CD14-positive monocyte (primary cell): ENCODE measurements at regions not wholly inside any gene's neighbourhood (a gene's known extent, or its start where the extent isn't known, plus 50 kb on each side); places are given as distances from the start of the nearest gene placed in this dataset.

Experiments used
- DNase-seq, 3 donors: peaks; one replicate each; pipeline ENCODE4 v3.0.0-alpha.2; 2011 to 2022
- H2AFZ ChIP-seq: 2 replicates; pipeline ENCODE4 v1.6.0; 2012; ENCODE audit warnings: mild to moderate bottlenecking, low read depth, low read length, inconsistent platforms; ENCODE audit not compliant: insufficient read depth, poor library complexity, severe bottlenecking
- H3K27ac ChIP-seq, 2 donors: 1 replicate in 1 of 2; 2 replicates in 1 of 2; pipeline ENCODE4 v1.5.1; 2012 to 2013; ENCODE audit warnings: low read length in 2 of 2, control low read depth in 1 of 2, inconsistent platforms in 1 of 2, low read depth in 1 of 2, mild to moderate bottlenecking in 1 of 2
- H3K27me3 ChIP-seq, 2 donors: one replicate each; pipeline versions ENCODE4 v1.6.0 to v1.6.1; 2011 to 2013; ENCODE audit warnings: low read length in 2 of 2; ENCODE audit not compliant: control insufficient read depth in 2 of 2, insufficient read depth in 2 of 2
- H3K36me3 ChIP-seq, 2 donors: replicated peaks in 1 of 2; 1 replicate in 1 of 2; 2 replicates in 1 of 2; pipeline versions ENCODE4 v1.5.1 to v1.6.1; 2012 to 2013; ENCODE audit warnings: low read length in 2 of 2, control low read depth in 1 of 2, inconsistent platforms in 1 of 2, mild to moderate bottlenecking in 1 of 2; ENCODE audit not compliant: insufficient read depth in 2 of 2, control insufficient read depth in 1 of 2
- H3K4me1 ChIP-seq, 2 donors: 1 replicate in 1 of 2; 2 replicates in 1 of 2; pipeline versions ENCODE4 v1.5.1 to v1.6.1; 2012 to 2013; ENCODE audit warnings: low read length in 2 of 2, control low read depth in 1 of 2, inconsistent platforms in 1 of 2, mild to moderate bottlenecking in 1 of 2, moderate library complexity in 1 of 2; ENCODE audit not compliant: insufficient read depth in 2 of 2, control insufficient read depth in 1 of 2
- H3K4me2 ChIP-seq: replicated peaks from 2 replicates; pipeline ENCODE3; 2012; ENCODE audit warnings: low read length, moderate library complexity, mild to moderate bottlenecking; ENCODE audit not compliant: poor library complexity, severe bottlenecking; ENCODE audit errors: extremely low read depth
- H3K4me3 ChIP-seq, 3 experiments: fragments of 200-600 bp in 1 of 3; sonication (generic) in 1 of 3; replicated peaks in 1 of 3; 1 replicate in 2 of 3; 2 replicates in 1 of 3; pipeline ENCODE4 v1.5.1; 2011 to 2013; ENCODE audit warnings: low read length in 3 of 3, mild to moderate bottlenecking in 3 of 3, control low read depth in 2 of 3, low read depth in 2 of 3, inconsistent platforms in 1 of 3, moderate library complexity in 1 of 3
- H3K79me2 ChIP-seq: 2 replicates; pipeline ENCODE4 v1.6.0; 2012; ENCODE audit warnings: mild to moderate bottlenecking, control low read depth, inconsistent platforms, low read length, moderate library complexity; ENCODE audit not compliant: insufficient read depth
- H3K9ac ChIP-seq: 2 replicates; pipeline ENCODE4 v1.6.0; 2017; ENCODE audit warnings: low read length, mild to moderate bottlenecking; ENCODE audit not compliant: insufficient read depth, poor library complexity, severe bottlenecking
- H3K9me3 ChIP-seq, 2 donors: replicated peaks in 1 of 2; 1 replicate in 1 of 2; 2 replicates in 1 of 2; pipeline versions ENCODE4 v1.5.1 to v1.6.1; 2012 to 2013; ENCODE audit warnings: low read length in 2 of 2, control low read depth in 1 of 2; ENCODE audit not compliant: control insufficient read depth in 1 of 2, insufficient read depth in 1 of 2
- H4K20me1 ChIP-seq: 2 replicates; pipeline ENCODE4 v1.6.0; 2012; ENCODE audit warnings: mild to moderate bottlenecking, low read length, control low read depth, moderate library complexity; ENCODE audit not compliant: insufficient read depth
- H3K27ac Mint-ChIP-seq, 7 donors: one replicate each; pipeline ENCODE4 v1.8.0; 2020; ENCODE audit warnings: mild to moderate bottlenecking in 7 of 7, mixed read lengths in 7 of 7, moderate library complexity in 6 of 7, inconsistent platforms in 2 of 7
- H3K27me3 Mint-ChIP-seq, 3 donors: one replicate each; pipeline ENCODE4 v1.8.0; 2021 to 2022; ENCODE audit warnings: low read depth in 3 of 3, mild to moderate bottlenecking in 3 of 3, mixed read lengths in 3 of 3, moderate library complexity in 3 of 3, inconsistent platforms in 1 of 3
- H3K36me3 Mint-ChIP-seq, 2 donors: one replicate each; pipeline ENCODE4 v1.8.0; 2020; ENCODE audit warnings: mixed read lengths in 2 of 2, inconsistent platforms in 1 of 2, mild to moderate bottlenecking in 1 of 2
- H3K4me1 Mint-ChIP-seq: one replicate; pipeline ENCODE4 v1.8.0; 2020; ENCODE audit warnings: mild to moderate bottlenecking, mixed read lengths
- H3K4me3 Mint-ChIP-seq, 2 donors: one replicate each; pipeline ENCODE4 v1.8.0; 2020; ENCODE audit warnings: mild to moderate bottlenecking in 2 of 2, mixed read lengths in 2 of 2, moderate library complexity in 1 of 2
- H3K9me3 Mint-ChIP-seq, 7 donors: one replicate each; pipeline ENCODE4 v1.8.0; 2020 to 2022; ENCODE audit warnings: mixed read lengths in 7 of 7, mild to moderate bottlenecking in 6 of 7, moderate library complexity in 6 of 7, inconsistent platforms in 2 of 7
- WGBS: methylation state at CpG from one replicate; pipeline ENCODE4 v1.1.5; 2013; ENCODE audit warnings: missing lambda C conversion rate; ENCODE audit not compliant: insufficient coverage; 5-methylcytosine and 5-hydroxymethylcytosine counted together
- intact Hi-C, 2 donors: fragments of 100-400 bp; cut with micrococcal nuclease; formaldehyde crosslinking; loops; one replicate each; pipeline versions ENCODE4 v1.15.0 to v1.15.1; 2023
- TF ChIP-seq, protein P1 (sequence below): fragments of 200-600 bp; IDR thresholded peaks from one replicate; pipeline ENCODE4 v1.8.0; 2022; ENCODE audit warnings: antibody characterized with exemption, mild to moderate bottlenecking

DNA sequence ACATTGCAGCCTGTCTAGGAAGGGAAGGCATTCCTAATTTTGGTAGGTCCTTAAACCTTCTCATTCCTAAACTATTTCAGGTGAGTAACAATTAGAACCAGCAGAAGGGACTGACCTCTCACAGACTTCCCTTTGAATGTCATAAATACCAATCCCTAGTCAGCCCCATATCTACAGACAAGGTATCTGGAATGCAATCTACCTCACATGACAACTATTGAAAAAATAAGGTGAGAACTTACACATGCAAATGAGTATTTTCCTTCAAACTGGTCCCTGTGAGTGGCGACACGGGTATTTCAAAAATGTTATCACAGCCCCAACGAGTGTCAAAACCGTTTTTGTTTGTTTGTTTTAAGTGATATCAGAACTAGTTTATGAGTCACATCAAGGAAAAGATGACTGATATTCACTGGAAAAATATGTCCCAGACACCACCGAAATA lies 102.4 kb upstream of the VCX2 start:
- TF ChIP-seq, protein P1, sequence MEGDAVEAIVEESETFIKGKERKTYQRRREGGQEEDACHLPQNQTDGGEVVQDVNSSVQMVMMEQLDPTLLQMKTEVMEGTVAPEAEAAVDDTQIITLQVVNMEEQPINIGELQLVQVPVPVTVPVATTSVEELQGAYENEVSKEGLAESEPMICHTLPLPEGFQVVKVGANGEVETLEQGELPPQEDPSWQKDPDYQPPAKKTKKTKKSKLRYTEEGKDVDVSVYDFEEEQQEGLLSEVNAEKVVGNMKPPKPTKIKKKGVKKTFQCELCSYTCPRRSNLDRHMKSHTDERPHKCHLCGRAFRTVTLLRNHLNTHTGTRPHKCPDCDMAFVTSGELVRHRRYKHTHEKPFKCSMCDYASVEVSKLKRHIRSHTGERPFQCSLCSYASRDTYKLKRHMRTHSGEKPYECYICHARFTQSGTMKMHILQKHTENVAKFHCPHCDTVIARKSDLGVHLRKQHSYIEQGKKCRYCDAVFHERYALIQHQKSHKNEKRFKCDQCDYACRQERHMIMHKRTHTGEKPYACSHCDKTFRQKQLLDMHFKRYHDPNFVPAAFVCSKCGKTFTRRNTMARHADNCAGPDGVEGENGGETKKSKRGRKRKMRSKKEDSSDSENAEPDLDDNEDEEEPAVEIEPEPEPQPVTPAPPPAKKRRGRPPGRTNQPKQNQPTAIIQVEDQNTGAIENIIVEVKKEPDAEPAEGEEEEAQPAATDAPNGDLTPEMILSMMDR, result no peak
- no peaks in the 10 kb centered on the region for H4K20me1 ChIP-seq
- DNase-seq, result no peak
- no peak overlapping the region for H3K4me3 ChIP-seq
- H3K27me3 Mint-ChIP-seq, result no peaks in the 10 kb centered on the region
- no peaks in the 10 kb centered on the region for H3K36me3 ChIP-seq
- no peaks in the 10 kb centered on the region for H3K79me2 ChIP-seq
- H3K9me3 Mint-ChIP-seq, result peaks cover 0 to 8% (median 5%) of the 10 kb centered on the region in 7 donors
- intact Hi-C loops, result no loop called here
- no peak overlapping the region for H2AFZ ChIP-seq
- no peaks in the 10 kb centered on the region for H3K4me1 Mint-ChIP-seq
- no peak overlapping the region for H3K9ac ChIP-seq
- no peak overlapping the region for H3K4me2 ChIP-seq
- no peak overlapping the region for H3K27ac ChIP-seq
- no peaks in the 10 kb centered on the region for H3K36me3 Mint-ChIP-seq
- H3K27me3 ChIP-seq, result no peaks in the 10 kb centered on the region
- H3K9me3 ChIP-seq, result peaks cover 4 to 6% of the 10 kb centered on the region in 2 donors
- WGBS, result no CpG with 5 or more reads among the region's 5 CpGs
- H3K4me3 Mint-ChIP-seq, result no peak overlapping the region
- H3K27ac Mint-ChIP-seq, result no peak overlapping the region
- H3K4me1 ChIP-seq, result no peaks in the 10 kb centered on the region

DNA sequence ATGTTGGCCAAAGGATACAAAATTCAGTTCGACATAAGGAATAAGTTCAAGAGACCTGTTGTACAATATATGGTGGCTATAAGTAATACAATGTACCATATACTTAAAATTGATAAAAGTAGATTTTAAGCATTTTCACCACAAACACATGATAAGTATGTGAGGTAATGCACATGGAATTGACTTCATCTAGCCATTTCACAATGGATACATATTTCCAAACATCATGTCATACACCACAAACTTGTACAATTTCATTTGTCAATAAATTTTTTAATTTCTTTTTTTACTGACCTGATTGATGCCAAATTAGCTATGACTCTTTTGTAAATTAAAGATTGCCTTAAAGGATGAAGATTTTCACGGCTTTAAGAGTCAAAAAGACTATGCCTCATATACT lies 103.1 kb upstream of the VCX2 start:
- H3K27me3 ChIP-seq, result no peaks in the 10 kb centered on the region
- Mint-ChIP-seq H3K4me3 (no peak overlapping the region), H3K27ac (no peak overlapping the region), H3K27me3 (no peaks in the 10 kb centered on the region), H3K4me1 (no peaks in the 10 kb centered on the region), H3K36me3 (no peaks in the 10 kb centered on the region), H3K9me3 (peaks cover 0 to 8% (median 5%) of the 10 kb centered on the region in 7 donors)
- H3K79me2 ChIP-seq, result no peaks in the 10 kb centered on the region
- no peak overlapping the region for H3K4me3 ChIP-seq
- TF ChIP-seq, protein P1, result no peak
- no peaks in the 10 kb centered on the region for H3K4me1 ChIP-seq
- no peak overlapping the region for H2AFZ ChIP-seq
- H3K9me3 ChIP-seq, result peaks cover 4 to 6% of the 10 kb centered on the region in 2 donors
- DNase-seq, result no peak
- no peak overlapping the region for H3K27ac ChIP-seq
- H3K9ac ChIP-seq, result no peak overlapping the region
- intact Hi-C loops, result no loop called here
- no peaks in the 10 kb centered on the region for H3K36me3 ChIP-seq
- no peaks in the 10 kb centered on the region for H4K20me1 ChIP-seq
- WGBS, result no CpG with 5 or more reads among the region's 2 CpGs
- H3K4me2 ChIP-seq, result no peak overlapping the region
